ENCODE measurements at regions not wholly inside any gene's neighbourhood (a gene's known extent, or its start where the extent isn't known, plus 50 kb on each side); places are given as distances from the start of the nearest gene placed in this dataset.

DNA sequence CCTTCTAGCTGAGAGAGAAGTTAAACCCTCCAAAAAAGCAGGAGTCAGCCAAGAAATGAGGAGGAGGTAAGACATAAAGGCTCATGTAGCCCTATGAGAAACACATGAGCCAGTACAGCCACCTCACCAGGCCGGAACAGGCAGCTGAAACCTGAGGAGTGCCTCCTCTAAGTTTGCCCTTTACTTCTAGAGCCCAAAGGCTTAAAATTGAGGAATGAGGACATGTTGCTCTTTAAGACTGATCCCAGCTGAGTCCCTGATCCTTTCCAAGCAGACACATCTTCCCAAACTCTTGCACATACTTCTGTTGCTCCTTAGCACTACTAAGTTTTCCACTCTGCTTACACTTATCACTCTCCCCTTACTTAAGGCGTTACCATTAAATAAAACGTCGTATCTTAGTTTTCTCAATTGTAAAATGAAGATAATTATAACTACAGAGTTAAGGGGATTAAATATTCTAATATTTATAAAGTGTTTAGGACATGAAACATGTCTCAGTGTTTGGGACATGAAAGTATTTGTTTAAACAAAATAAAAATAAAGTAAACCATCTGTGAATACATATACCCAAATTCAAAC lies 124.0 kb downstream of the OGFRL1 start:
- H3K9ac ChIP-seq (replicated peaks; ENCODE audit: extremely low read depth, insufficient read depth, low read length): no peak overlapping the region

More for the DNA sequence above, 124.0 kb downstream of the OGFRL1 start:
- H4K20me1 ChIP-seq (replicated peaks; ENCODE audit: control insufficient read depth, extremely low read depth, insufficient read depth, low read length): no peaks in the 10 kb centered on the region
- ChIA-PET POLR2A (no interaction called here), CTCF (no interaction called here)
- no peak for FAIRE-seq
- H3K79me2 ChIP-seq (ENCODE audit: control insufficient read depth, insufficient read depth, low read length): peaks cover 68% of the 10 kb centered on the region
- H3K4me2 ChIP-seq (ENCODE audit: insufficient read depth, low read length): peak overlapping the region; percentile 72
- no peak for DNase-seq (ENCODE audit: low read depth, low spot score)
- H2AFZ ChIP-seq (ENCODE audit: low read depth, low read length): no peak overlapping the region
- dilution Hi-C loops (cut with MboI; ENCODE audit: extremely low pct_ligation_motif_present, low sequenced_read_pairs) (no loop called here), intact Hi-C loops (cut with micrococcal nuclease) (no loop called here)
- peak overlapping the region; percentile 12 for H3K27ac ChIP-seq (ENCODE audit: insufficient read depth, low read depth, low read length)
- H3K4me3 ChIP-seq (replicated peaks in 1 of 3; ENCODE audit: insufficient read depth in 1 of 3, low read depth in 1 of 3, low read length in 3 of 3): no peak overlapping the region
- H3K9me3 ChIP-seq (replicated peaks; ENCODE audit: control insufficient read depth, insufficient read depth, low read length): no peaks in the 10 kb centered on the region
- H3K4me1 ChIP-seq (ENCODE audit: control insufficient read depth, extremely low read depth, insufficient read depth, low read length): peaks cover 47% of the 10 kb centered on the region
- H3K9me1 ChIP-seq (replicated peaks; ENCODE audit: control insufficient read depth, extremely low read depth, insufficient read depth, low read length): no peaks in the 10 kb centered on the region
- TF ChIP-seq FOS (IDR thresholded peaks at IDR 0.05; ENCODE audit: borderline replicate concordance, insufficient read depth, low read length) (no peak), EZH2 (IDR thresholded peaks at IDR 0.05; ENCODE audit: borderline replicate concordance, low read depth, low read length, severe bottlenecking) (no peak), GATA2 (IDR thresholded peaks at IDR 0.05; ENCODE audit: insufficient read depth, insufficient read length, low read depth, low read length) (no peak), CTCF (IDR thresholded peaks at IDR 0.05; ENCODE audit: extremely low read depth in 1 of 2, insufficient read depth in 1 of 2, low read depth in 1 of 2, low read length in 2 of 2) (no peak), MYC (IDR thresholded peaks at IDR 0.05; ENCODE audit: low read depth, low read length) (no peak), POLR2A (IDR thresholded peaks at IDR 0.05; ENCODE audit: low read depth, low read length) (no peak), JUN (IDR thresholded peaks at IDR 0.05; ENCODE audit: borderline replicate concordance, insufficient read depth, insufficient read length, low read depth) (no peak), POLR2AphosphoS5 (IDR thresholded peaks at IDR 0.05; ENCODE audit: insufficient read depth, low read depth, low read length) (no peak)
- TF ChIP-seq, protein P1, sequence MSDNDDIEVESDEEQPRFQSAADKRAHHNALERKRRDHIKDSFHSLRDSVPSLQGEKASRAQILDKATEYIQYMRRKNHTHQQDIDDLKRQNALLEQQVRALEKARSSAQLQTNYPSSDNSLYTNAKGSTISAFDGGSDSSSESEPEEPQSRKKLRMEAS (IDR thresholded peaks at IDR 0.05; ENCODE audit: insufficient read depth, insufficient read length): no peak
- no peaks in the 10 kb centered on the region for H3K27me3 ChIP-seq (ENCODE audit: control insufficient read depth in 2 of 2, insufficient read depth in 2 of 2, low read length in 2 of 2)
- peaks cover 14 to 19% of the 10 kb centered on the region in 2 experiments for H3K36me3 ChIP-seq (ENCODE audit: control insufficient read depth in 2 of 2, extremely low read depth in 1 of 2, insufficient read depth in 2 of 2, low read length in 2 of 2)
- no TSS peak for BruUV-seq (replicated peaks)
